ENCODE measurements at regions not wholly inside any gene's neighbourhood (a gene's known extent, or its start where the extent isn't known, plus 50 kb on each side); places are given as distances from the start of the nearest gene placed in this dataset.

DNA sequence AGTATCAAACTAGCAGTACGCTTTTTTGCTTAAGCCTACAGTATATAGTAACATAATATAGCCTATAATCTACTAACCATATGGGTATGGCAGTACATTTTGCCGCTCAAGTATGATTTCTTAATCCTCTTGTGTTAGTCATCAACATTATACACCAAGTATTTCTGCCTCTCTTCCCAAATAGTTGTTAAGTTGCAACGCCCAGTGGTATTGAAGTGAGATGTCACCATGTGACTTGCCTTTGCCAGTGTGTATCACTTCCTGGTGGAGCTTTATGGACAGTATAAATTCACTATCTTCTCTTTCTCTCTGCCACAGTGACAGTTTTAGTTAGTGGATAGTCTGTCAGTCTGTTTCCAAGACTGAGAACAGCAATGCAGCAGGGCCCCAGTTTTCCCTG, 535.5 kb downstream of the PDHA2 start:
- TF ChIP-seq EGR1 (IDR thresholded peaks at IDR 0.05; ENCODE audit: low read depth in 2 of 2), result no peak
- TF ChIP-seq, protein P1, sequence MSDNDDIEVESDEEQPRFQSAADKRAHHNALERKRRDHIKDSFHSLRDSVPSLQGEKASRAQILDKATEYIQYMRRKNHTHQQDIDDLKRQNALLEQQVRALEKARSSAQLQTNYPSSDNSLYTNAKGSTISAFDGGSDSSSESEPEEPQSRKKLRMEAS (IDR thresholded peaks at IDR 0.05), result no peak
- TF ChIP-seq, protein P2, sequence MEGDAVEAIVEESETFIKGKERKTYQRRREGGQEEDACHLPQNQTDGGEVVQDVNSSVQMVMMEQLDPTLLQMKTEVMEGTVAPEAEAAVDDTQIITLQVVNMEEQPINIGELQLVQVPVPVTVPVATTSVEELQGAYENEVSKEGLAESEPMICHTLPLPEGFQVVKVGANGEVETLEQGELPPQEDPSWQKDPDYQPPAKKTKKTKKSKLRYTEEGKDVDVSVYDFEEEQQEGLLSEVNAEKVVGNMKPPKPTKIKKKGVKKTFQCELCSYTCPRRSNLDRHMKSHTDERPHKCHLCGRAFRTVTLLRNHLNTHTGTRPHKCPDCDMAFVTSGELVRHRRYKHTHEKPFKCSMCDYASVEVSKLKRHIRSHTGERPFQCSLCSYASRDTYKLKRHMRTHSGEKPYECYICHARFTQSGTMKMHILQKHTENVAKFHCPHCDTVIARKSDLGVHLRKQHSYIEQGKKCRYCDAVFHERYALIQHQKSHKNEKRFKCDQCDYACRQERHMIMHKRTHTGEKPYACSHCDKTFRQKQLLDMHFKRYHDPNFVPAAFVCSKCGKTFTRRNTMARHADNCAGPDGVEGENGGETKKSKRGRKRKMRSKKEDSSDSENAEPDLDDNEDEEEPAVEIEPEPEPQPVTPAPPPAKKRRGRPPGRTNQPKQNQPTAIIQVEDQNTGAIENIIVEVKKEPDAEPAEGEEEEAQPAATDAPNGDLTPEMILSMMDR (IDR thresholded peaks at IDR 0.05; ENCODE audit: low read depth, low read length, missing input control), result no peak
- TF ChIP-seq, protein P3, sequence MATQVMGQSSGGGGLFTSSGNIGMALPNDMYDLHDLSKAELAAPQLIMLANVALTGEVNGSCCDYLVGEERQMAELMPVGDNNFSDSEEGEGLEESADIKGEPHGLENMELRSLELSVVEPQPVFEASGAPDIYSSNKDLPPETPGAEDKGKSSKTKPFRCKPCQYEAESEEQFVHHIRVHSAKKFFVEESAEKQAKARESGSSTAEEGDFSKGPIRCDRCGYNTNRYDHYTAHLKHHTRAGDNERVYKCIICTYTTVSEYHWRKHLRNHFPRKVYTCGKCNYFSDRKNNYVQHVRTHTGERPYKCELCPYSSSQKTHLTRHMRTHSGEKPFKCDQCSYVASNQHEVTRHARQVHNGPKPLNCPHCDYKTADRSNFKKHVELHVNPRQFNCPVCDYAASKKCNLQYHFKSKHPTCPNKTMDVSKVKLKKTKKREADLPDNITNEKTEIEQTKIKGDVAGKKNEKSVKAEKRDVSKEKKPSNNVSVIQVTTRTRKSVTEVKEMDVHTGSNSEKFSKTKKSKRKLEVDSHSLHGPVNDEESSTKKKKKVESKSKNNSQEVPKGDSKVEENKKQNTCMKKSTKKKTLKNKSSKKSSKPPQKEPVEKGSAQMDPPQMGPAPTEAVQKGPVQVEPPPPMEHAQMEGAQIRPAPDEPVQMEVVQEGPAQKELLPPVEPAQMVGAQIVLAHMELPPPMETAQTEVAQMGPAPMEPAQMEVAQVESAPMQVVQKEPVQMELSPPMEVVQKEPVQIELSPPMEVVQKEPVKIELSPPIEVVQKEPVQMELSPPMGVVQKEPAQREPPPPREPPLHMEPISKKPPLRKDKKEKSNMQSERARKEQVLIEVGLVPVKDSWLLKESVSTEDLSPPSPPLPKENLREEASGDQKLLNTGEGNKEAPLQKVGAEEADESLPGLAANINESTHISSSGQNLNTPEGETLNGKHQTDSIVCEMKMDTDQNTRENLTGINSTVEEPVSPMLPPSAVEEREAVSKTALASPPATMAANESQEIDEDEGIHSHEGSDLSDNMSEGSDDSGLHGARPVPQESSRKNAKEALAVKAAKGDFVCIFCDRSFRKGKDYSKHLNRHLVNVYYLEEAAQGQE (IDR thresholded peaks at IDR 0.05), result no peak
- no peak for TF ChIP-seq NR2F2 (IDR thresholded peaks at IDR 0.05)
- no peak for TF ChIP-seq GABPA (IDR thresholded peaks at IDR 0.05 in 1 of 2, conservative IDR thresholded peaks at IDR 0.05 in 1 of 2)
- no peak for TF ChIP-seq RXRA (IDR thresholded peaks at IDR 0.05)
- TF ChIP-seq, protein P4, sequence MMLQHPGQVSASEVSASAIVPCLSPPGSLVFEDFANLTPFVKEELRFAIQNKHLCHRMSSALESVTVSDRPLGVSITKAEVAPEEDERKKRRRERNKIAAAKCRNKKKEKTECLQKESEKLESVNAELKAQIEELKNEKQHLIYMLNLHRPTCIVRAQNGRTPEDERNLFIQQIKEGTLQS (IDR thresholded peaks at IDR 0.05), result no peak
- TF ChIP-seq RAD21 (IDR thresholded peaks at IDR 0.05), result no peak

Data from liver (tissue), 3 donors.